ENCODE measurements at regions not wholly inside any gene's neighbourhood (a gene's known extent, or its start where the extent isn't known, plus 50 kb on each side); places are given as distances from the start of the nearest gene placed in this dataset.

- intact Hi-C loops (cut with DNase I), result loop anchor here in 1 of 2 donors (5.0 to 10.0 kb wide), 4 partner anchors 92 to 500 kb away; partner anchors contain the start of gene SOCS2
- peak; percentile 62 to 82 (median 80) for ATAC-seq
- H3K27me3 ChIP-seq (ENCODE audit: insufficient read depth in 3 of 3, low read length in 2 of 3), result no peaks in the 10 kb centered on the region
- 32 to 36% (median 33%) methylated on average over 14 of the region's 14 CpGs for WGBS, 3 donors
- H3K36me3 ChIP-seq (ENCODE audit: insufficient read depth in 1 of 2, low read depth in 1 of 2), result no peaks in the 10 kb centered on the region
- H3K9me3 ChIP-seq, result no peaks in the 10 kb centered on the region
- peak overlapping the region; percentile 67 for H3K27ac ChIP-seq
- H3K4me1 ChIP-seq, result peaks cover 21% of the 10 kb centered on the region
- peak; percentile 51 to 71 for DNase-seq
- no peak overlapping the region for H3K4me3 ChIP-seq
- no peak for TF ChIP-seq CTCF (IDR thresholded peaks at IDR 0.05)
These were observed 74.0 kb upstream of the PLXNC1 start for GRCh38 chr12:94074216-94074979.

GRCh38 chr12:94074980-94075629, 73.3 kb upstream of the PLXNC1 start:
- Histone ChIP-seq H3K27ac (peak overlapping the region; percentile 67), H3K27me3 (ENCODE audit: insufficient read depth in 3 of 3, low read length in 2 of 3) (no peaks in the 10 kb centered on the region), H3K9me3 (no peaks in the 10 kb centered on the region), H3K4me3 (peak overlapping the region; percentile 27), H3K36me3 (ENCODE audit: insufficient read depth in 1 of 2, low read depth in 1 of 2) (no peaks in the 10 kb centered on the region), H3K4me1 (peaks cover 21% of the 10 kb centered on the region)
- 23 to 30% (median 28%) methylated on average over 5 of the region's 5 CpGs for WGBS, 3 donors
- TF ChIP-seq CTCF (IDR thresholded peaks at IDR 0.05), result peak; percentile 60
- peak; percentile 65 to 77 for DNase-seq
- intact Hi-C loops (cut with DNase I), result loop anchor here (5.0 to 10.0 kb wide), 5 partner anchors 93 to 500 kb away; partner anchors contain the start of gene SOCS2 (in 1 of the 2)
- ATAC-seq, result peak; percentile 72 to 90 (median 80)

GRCh38 chr12:94077209-94077608, 71.2 kb upstream of the PLXNC1 start:
- peaks cover 21% of the 10 kb centered on the region for H3K4me1 ChIP-seq
- DNase-seq (no peak), ATAC-seq (no peak)
- WGBS, 3 donors, result 32 to 50% (median 38%) methylated on average over 2 of the region's 2 CpGs
- H3K4me3 ChIP-seq, result no peak overlapping the region
- H3K27ac ChIP-seq, result no peak overlapping the region
- H3K9me3 ChIP-seq, result no peaks in the 10 kb centered on the region
- no peaks in the 10 kb centered on the region for H3K36me3 ChIP-seq (ENCODE audit: insufficient read depth in 1 of 2, low read depth in 1 of 2)
- TF ChIP-seq CTCF (IDR thresholded peaks at IDR 0.05), result no peak
- intact Hi-C loops (cut with DNase I), result loop anchor here (5.0 to 10.0 kb wide), 4 partner anchors 182 to 502 kb away; partner anchors contain the start of gene SOCS2 (in 1 of the 2)
- no peaks in the 10 kb centered on the region for H3K27me3 ChIP-seq (ENCODE audit: insufficient read depth in 3 of 3, low read length in 2 of 3)

GRCh38 chr12:94078138-94078723, 70.1 kb upstream of the PLXNC1 start:
- no peak for DNase-seq
- no peaks in the 10 kb centered on the region for H3K9me3 ChIP-seq
- intact Hi-C loops (cut with DNase I), result loop anchor here (5.0 to 10.0 kb wide), 4 partner anchors 183 to 503 kb away; partner anchors contain the start of gene SOCS2 (in 1 of the 2)
- H3K36me3 ChIP-seq (ENCODE audit: insufficient read depth in 1 of 2, low read depth in 1 of 2), result no peaks in the 10 kb centered on the region
- no peak overlapping the region for H3K4me3 ChIP-seq
- 64 to 74% (median 68%) methylated on average over 3 of the region's 3 CpGs for WGBS, 3 donors
- peaks cover 19% of the 10 kb centered on the region for H3K4me1 ChIP-seq
- H3K27me3 ChIP-seq (ENCODE audit: insufficient read depth in 3 of 3, low read length in 2 of 3), result peaks cover 0 to 1% (median 0%) of the 10 kb centered on the region in 3 donors
- no peak for TF ChIP-seq CTCF (IDR thresholded peaks at IDR 0.05)
- no peak for ATAC-seq
- H3K27ac ChIP-seq, result no peak overlapping the region
